GM19397 (cell line): ENCODE measurements at regions not wholly inside any gene's neighbourhood (a gene's known extent, or its start where the extent isn't known, plus 50 kb on each side); places are given as distances from the start of the nearest gene placed in this dataset.
"Not testable (repeated sequence)": the region's sequence is repeated elsewhere in the genome, so short reads cannot be mapped to it uniquely, and the experiment has no call there.

ENCODE experiments used
- ATAC-seq: cut with Tn5 transposase; IDR thresholded peaks from one replicate; pipeline ENCODE4 v1.9.1; 2021; ENCODE audit warnings: mild to moderate bottlenecking, moderate library complexity; ENCODE audit not compliant: unreplicated experiment

GRCh38 chr21:5065240-5066211 is 5455.9 kb upstream of the TPTE start:
- ATAC-seq: peak; percentile 68

- ATAC-seq: not testable (repeated sequence)
Measured at GRCh38 chr21:5066682-5067251, 5454.6 kb upstream of the TPTE start.

DNA sequence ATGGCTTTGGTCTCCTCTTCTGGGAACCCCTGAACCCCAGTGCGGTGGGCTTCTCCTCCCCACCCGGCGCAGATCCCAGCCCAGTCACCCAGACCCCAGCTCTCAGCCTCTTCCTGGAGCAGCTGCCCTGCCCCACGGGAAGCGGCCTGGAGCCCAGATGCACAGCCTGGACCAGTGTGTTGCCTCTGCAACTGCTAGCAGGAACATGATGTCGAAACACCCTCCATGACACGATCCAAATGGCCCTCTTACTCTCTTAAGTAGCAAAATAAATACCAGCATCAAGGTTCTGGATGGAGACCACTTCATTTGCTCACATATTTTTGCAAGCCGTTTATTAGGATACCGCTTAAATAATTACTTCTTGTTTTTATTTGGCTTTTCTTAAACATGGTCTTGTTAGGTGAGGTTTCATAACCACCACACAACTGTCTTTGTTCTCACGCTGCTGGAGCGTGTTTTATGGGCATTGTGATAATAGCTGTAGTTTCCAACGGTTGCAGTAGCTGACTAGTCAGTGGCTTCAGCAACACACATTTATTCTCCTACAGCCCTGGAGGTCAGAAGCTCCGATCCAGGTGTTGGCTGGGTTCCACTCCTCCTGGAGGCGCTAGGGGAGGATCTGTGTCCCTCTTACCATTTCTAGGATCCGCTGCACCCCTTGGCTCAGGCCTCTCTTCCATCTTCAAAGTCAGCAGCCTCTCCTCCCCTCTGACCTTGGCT is 5453.9 kb upstream of the TPTE start:
- ATAC-seq: not testable (repeated sequence)

DNA sequence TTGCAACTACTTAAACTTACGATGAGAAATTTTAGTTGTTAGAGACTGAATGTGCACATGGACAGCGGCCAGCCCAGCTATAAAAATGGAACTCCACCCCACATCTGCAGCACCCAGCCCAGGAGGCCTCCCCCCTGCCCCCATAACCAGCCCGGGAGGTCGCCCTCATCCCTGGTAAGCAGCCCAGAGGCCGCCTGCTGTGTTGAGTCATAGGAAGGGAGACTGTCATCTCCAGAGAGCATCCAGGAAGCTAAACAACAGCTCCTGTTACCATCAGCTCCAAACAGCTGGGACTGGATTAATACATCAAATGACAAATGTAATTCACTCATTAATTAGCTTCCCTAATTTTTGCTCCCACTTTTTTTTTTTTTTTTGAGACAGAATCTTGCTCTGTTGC is 5452.7 kb upstream of the TPTE start:
- ATAC-seq: not testable (repeated sequence)

GRCh38 chr21:5071180-5071579 is 5450.2 kb upstream of the TPTE start:
- ATAC-seq: not testable (repeated sequence)

DNA sequence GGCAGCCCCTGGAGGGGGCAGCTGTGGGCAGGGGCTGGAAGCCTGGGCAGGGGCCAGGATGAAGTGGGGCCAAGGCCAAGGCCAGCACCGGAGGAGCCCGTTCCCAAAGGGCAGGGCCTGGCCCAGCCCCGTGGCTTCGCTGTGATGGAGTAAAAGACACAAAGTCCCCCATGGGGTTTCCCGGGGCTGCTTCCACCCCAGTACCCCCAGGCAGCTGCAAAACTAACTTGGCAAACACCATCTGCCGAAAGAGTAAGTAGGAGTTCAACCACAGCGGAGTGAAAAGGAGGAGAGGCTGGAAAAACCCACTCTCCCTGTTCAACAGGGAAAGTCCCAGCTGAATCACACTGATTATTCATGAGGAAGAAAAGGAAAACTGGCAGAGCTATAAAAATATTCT is 5444.5 kb upstream of the TPTE start:
- ATAC-seq: not testable (repeated sequence)

DNA sequence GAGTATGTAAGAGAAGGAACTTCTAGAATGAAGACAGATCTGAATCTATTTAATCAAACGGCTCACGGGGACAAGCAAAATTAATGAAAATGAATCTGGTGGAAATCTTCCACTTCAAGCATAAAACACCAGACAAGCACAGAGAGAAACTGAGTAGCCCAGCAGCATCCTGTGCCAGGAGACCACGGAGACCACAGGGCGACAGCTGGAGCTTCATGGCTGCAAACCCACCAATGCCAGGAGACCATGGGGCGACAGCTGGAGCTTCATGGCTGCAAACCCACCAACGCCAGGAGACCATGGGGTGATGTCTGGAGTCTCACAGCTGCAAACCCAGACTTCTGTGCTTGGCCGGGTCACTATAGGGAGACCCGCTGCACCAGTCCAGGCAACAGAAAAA is 5442.0 kb upstream of the TPTE start:
- ATAC-seq: not testable (repeated sequence)

DNA sequence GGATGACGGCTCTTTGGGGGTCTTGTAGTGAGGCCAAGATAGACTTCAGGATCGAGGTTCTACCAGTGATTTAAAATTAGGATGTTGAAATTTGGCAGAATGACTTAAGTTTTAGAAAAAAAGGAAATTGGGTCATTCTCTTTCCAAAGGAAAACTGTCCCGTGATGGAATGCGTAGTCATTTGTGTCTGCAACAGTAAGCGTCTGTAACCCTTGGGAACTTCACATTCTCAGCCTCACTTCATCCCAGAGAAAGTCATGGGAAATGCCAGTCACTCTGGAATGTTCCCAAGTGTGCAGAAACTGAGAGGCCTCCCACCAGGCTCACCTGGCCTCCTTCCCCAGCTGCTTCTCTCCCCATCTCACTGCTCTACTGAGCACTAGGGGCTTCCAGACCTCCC is 5441.4 kb upstream of the TPTE start:
- not testable (repeated sequence) for ATAC-seq

- ATAC-seq: not testable (repeated sequence)
Measured at GRCh38 chr21:5084246-5084645, 5437.1 kb upstream of the TPTE start.

- ATAC-seq: not testable (repeated sequence)
Measured at GRCh38 chr21:5085456-5085855, 5435.9 kb upstream of the TPTE start.

DNA sequence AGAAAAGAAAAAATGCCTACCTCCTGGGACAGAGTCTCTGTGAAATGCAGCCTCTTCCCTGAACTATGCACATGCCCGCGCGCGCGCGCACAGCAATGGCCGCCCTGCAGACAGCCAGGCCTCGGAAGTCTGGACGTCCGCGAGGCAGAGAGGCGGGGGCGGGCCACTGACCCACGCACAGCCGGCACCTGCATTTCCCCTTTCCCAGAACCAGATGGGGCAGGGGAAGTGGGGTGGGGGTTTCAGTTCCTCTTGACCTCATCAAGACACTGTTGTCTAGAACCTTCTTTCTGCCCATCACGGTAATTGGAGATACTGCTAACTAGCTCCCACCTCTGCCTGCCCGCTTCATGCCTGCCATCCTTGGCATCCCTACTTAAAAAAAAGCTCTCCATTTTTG is 5435.0 kb upstream of the TPTE start:
- not testable (repeated sequence) for ATAC-seq

DNA sequence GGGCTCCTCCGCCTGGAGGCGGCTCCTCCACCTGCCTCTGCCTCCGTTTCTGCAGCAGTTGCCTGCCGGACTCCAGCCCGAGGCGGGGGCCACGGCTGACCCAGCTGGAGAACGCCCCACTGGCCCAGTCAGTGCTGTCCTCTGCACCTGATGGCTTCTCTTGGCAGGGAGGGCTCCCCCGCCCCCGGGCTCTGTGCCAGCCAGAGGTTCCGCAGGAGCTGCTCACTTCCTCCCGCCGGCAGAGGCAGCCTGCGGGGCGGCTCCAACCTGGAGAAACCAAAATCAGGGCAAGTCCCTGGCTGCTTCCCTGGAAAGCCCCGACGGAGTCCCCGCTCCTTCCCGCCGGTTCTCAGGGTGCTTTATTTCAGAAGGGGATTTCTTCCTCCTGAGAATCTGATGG is 5432.6 kb upstream of the TPTE start:
- not testable (repeated sequence) for ATAC-seq

- ATAC-seq: not testable (repeated sequence)
Measured at GRCh38 chr21:5089399-5090089, 5431.8 kb upstream of the TPTE start.

GRCh38 chr21:5090132-5091079 is 5431.0 kb upstream of the TPTE start:
- ATAC-seq: not testable (repeated sequence)

- not testable (repeated sequence) for ATAC-seq
Measured at GRCh38 chr21:5091274-5091673, 5430.1 kb upstream of the TPTE start.

DNA sequence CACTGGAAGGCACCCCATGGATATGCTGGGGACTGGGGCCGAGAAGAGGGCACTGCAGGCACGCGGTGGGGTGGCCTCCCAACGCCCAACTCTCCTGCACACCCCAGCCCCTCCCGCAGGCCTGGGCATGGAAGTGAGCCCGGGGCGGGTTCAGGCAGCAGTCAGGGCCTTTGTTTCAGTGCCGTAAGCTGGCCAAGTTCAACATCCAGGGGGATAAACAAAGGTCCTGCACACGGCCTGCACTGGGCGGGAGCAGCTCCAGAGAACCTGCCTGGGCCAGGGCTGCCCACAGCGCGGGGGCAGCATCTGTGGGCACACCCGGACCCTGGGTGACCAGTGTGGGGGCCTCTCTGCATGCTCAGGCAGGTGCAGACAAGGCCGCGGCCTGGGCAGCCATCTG is 5425.8 kb upstream of the TPTE start:
- ATAC-seq: not testable (repeated sequence)

DNA sequence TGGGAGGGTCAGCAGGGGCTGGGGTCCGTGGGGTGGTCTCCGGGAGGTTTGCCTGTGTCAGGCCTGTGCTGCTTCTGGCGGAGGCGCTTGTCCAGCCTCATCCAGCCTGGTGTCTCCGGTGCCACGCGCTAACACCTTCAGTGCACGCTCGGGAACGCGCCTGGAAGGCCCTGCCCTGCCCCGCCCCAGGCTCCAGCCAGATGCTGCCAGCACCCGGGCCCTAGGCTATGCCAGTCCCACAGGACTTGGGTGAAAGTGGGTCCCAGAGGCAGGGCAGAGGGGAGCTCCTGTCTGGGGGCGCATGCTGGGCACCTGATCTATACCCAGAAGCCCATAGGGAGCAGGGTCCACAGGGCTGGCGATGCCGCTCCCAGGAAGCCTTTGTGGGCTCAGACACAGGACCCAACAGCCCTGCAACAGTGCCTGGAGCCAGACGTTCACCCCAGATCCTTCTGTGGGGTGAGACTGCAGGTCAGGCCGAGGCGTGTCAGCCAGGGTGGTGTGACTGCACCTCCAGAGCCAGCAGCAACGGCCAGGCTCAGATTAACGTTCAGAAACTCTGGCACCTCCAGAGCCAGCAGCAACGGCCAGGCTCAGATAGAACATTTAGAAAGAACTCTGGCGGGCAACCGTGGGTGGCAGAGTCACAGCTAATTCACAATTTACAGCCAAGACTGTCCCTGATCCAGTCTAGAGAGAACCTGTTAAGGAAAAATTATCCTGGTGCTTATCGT is 5423.2 kb upstream of the TPTE start:
- not testable (repeated sequence) for ATAC-seq

GRCh38 chr21:5100604-5101174 is 5420.7 kb upstream of the TPTE start:
- ATAC-seq: not testable (repeated sequence)

- peak; percentile 41 for ATAC-seq
Measured at GRCh38 chr21:5101749-5102148, 5419.6 kb upstream of the TPTE start.
